HEK293 (cell line): ENCODE measurements at regions not wholly inside any gene's neighbourhood (a gene's known extent, or its start where the extent isn't known, plus 50 kb on each side); places are given as distances from the start of the nearest gene placed in this dataset.

Experiments
- CTCF ChIA-PET: fragments of 350-600 bp; formaldehyde crosslinking; extraction: SDS; loops from one replicate; lab custom pipeline; 2021; ENCODE audit warnings: antibody characterized with exemption; lab: Yijun Ruan, JAX
- POLR2A ChIA-PET: fragments of 300-600 bp; formaldehyde crosslinking; extraction: SDS; loops from one replicate; lab custom pipeline; 2020; ENCODE audit warnings: antibody characterized with exemption, inconsistent platforms; lab: Yijun Ruan, JAX
- H3K27ac ChIP-seq: fragments of 200-500 bp; sonication (Bioruptor generic); 2 replicates; pipeline ENCODE4 v1.5.1; 2014; ENCODE audit warnings: low read depth, low read length, control low read depth, inconsistent platforms; ENCODE audit errors: extremely low read depth
- H3K36me3 ChIP-seq, 2 experiments: fragments of 200-500 bp in 1 of 2; sonication (Bioruptor generic) in 1 of 2; 1 replicate in 1 of 2; 2 replicates in 1 of 2; pipeline ENCODE4 v1.5.1; 2014 to 2017; ENCODE audit warnings: inconsistent platforms in 2 of 2, low read length in 2 of 2; ENCODE audit not compliant: control insufficient read depth in 2 of 2, insufficient read depth in 1 of 2
- H3K4me1 ChIP-seq: fragments of 200-500 bp; sonication (Bioruptor generic); 2 replicates; pipeline ENCODE4 v1.5.1; 2014; ENCODE audit warnings: mild to moderate bottlenecking, low read length, inconsistent platforms; ENCODE audit not compliant: control insufficient read depth, insufficient read depth
- H3K4me3 ChIP-seq: 2 replicates; pipeline ENCODE4 v1.5.1; 2011; ENCODE audit warnings: low read depth, mild to moderate bottlenecking, control low read depth, low read length, moderate library complexity
- H3K9me3 ChIP-seq: fragments of 200-500 bp; sonication (Bioruptor generic); 2 replicates; pipeline ENCODE4 v1.5.1; 2014; ENCODE audit warnings: low read depth, low read length, inconsistent platforms; ENCODE audit not compliant: control insufficient read depth, insufficient read depth
- GLI4 ChIP-seq: fragments of 450-650 bp; formaldehyde crosslinking; IDR thresholded peaks from 2 replicates; pipeline ENCODE4 v1.5.1; 2016; ENCODE audit warnings: missing biosample characterization, missing genetic modification characterization
- HOXD13 ChIP-seq: sonication (generic); formaldehyde crosslinking; IDR thresholded peaks from 2 replicates; pipeline ENCODE4 v1.8.0; 2022; ENCODE audit warnings: missing genetic modification reagents, borderline replicate concordance
- MEIS1 ChIP-seq: sonication (generic); formaldehyde crosslinking; IDR thresholded peaks from 2 replicates; pipeline ENCODE4 v1.8.1; 2022; ENCODE audit warnings: missing genetic modification reagents, mild to moderate bottlenecking, borderline replicate concordance
- OVOL3 ChIP-seq: fragments of 450-650 bp; formaldehyde crosslinking; IDR thresholded peaks from 2 replicates; pipeline ENCODE4 v1.5.1; 2016; ENCODE audit warnings: missing biosample characterization, missing genetic modification characterization
- SCRT1 ChIP-seq: fragments of 450-650 bp; formaldehyde crosslinking; IDR thresholded peaks from 2 replicates; pipeline ENCODE4 v1.5.1; 2016; ENCODE audit warnings: missing biosample characterization, missing genetic modification characterization, borderline replicate concordance
- TCF7L2 ChIP-seq: IDR thresholded peaks from 2 replicates; pipeline ENCODE4 v1.6.1; 2011; ENCODE audit warnings: low read depth, mild to moderate bottlenecking, inconsistent platforms, low read length, moderate library complexity, borderline replicate concordance
- ZBTB48 ChIP-seq: fragments of 450-650 bp; formaldehyde crosslinking; IDR thresholded peaks from 2 replicates; pipeline ENCODE4 v1.5.1; 2016; ENCODE audit warnings: missing biosample characterization, missing genetic modification characterization
- ZFHX2 ChIP-seq: fragments of 450-650 bp; formaldehyde crosslinking; conservative IDR thresholded peaks from 2 replicates; pipeline ENCODE4 v1.5.1; 2016; ENCODE audit warnings: missing biosample characterization, missing genetic modification characterization
- ZNF10 ChIP-seq: fragments of 450-650 bp; formaldehyde crosslinking; IDR thresholded peaks from 2 replicates; pipeline ENCODE4 v1.5.1; 2017; ENCODE audit warnings: missing biosample characterization, missing genetic modification characterization
- ZNF184 ChIP-seq: fragments of 450-650 bp; IDR thresholded peaks from 2 replicates; pipeline ENCODE4 v1.5.1; 2018; ENCODE audit warnings: missing biosample characterization, mild to moderate bottlenecking, missing genetic modification characterization
- ZNF239 ChIP-seq: fragments of 450-650 bp; formaldehyde crosslinking; IDR thresholded peaks from 2 replicates; pipeline ENCODE4 v1.5.1; 2016; ENCODE audit warnings: missing biosample characterization, missing genetic modification characterization
- ZNF335 ChIP-seq: fragments of 450-650 bp; formaldehyde crosslinking; conservative IDR thresholded peaks from 2 replicates; pipeline ENCODE4 v1.5.1; 2016; ENCODE audit warnings: missing biosample characterization, missing genetic modification characterization
- ZNF473 ChIP-seq: fragments of 450-650 bp; formaldehyde crosslinking; IDR thresholded peaks from 2 replicates; pipeline ENCODE4 v1.5.1; 2017; ENCODE audit warnings: missing biosample characterization, missing genetic modification characterization
- ZNF529 ChIP-seq: fragments of 450-650 bp; formaldehyde crosslinking; IDR thresholded peaks from 2 replicates; pipeline ENCODE4 v1.5.1; 2017; ENCODE audit warnings: missing genetic modification characterization, missing biosample characterization; ENCODE audit not compliant: insufficient replicate concordance
- ZNF600 ChIP-seq: fragments of 450-650 bp; formaldehyde crosslinking; IDR thresholded peaks from 2 replicates; pipeline ENCODE4 v1.5.1; 2016; ENCODE audit warnings: missing biosample characterization, missing genetic modification characterization
- ZNF610 ChIP-seq: fragments of 450-650 bp; formaldehyde crosslinking; IDR thresholded peaks from 2 replicates; pipeline ENCODE4 v1.5.1; 2016; ENCODE audit warnings: missing biosample characterization, missing genetic modification characterization, borderline replicate concordance
- ZXDB ChIP-seq: fragments of 450-650 bp; formaldehyde crosslinking; IDR thresholded peaks from 2 replicates; pipeline ENCODE4 v1.5.1; 2016; ENCODE audit warnings: missing biosample characterization, missing genetic modification characterization
- TF ChIP-seq, protein P1 (sequence below): fragments of 450-650 bp; formaldehyde crosslinking; IDR thresholded peaks from 2 replicates; pipeline ENCODE4 v1.5.1; 2016; ENCODE audit warnings: missing biosample characterization, missing genetic modification characterization
- TF ChIP-seq, protein P2 (sequence below): fragments of 450-650 bp; formaldehyde crosslinking; IDR thresholded peaks from 2 replicates; pipeline ENCODE4 v1.5.1; 2017; ENCODE audit warnings: missing biosample characterization, missing genetic modification characterization
- TF ChIP-seq, protein P3 (sequence below): fragments of 450-650 bp; formaldehyde crosslinking; IDR thresholded peaks from 2 replicates; pipeline ENCODE4 v1.5.1; 2016; ENCODE audit warnings: missing biosample characterization, missing genetic modification characterization, low read depth
- TF ChIP-seq, protein P4 (sequence below): IDR thresholded peaks from 2 replicates; pipeline ENCODE4 v1.6.1; 2011; ENCODE audit warnings: mild to moderate bottlenecking, low read depth, low read length, borderline replicate concordance
- TF ChIP-seq, protein P5 (sequence below): fragments of 450-650 bp; formaldehyde crosslinking; IDR thresholded peaks from 2 replicates; pipeline ENCODE4 v1.5.1; 2016; ENCODE audit warnings: missing biosample characterization, missing genetic modification characterization, borderline replicate concordance
- TF ChIP-seq, protein P6 (sequence below): fragments of 450-650 bp; formaldehyde crosslinking; IDR thresholded peaks from 2 replicates; pipeline ENCODE4 v1.5.1; 2016; ENCODE audit warnings: missing biosample characterization, missing genetic modification characterization

DNA sequence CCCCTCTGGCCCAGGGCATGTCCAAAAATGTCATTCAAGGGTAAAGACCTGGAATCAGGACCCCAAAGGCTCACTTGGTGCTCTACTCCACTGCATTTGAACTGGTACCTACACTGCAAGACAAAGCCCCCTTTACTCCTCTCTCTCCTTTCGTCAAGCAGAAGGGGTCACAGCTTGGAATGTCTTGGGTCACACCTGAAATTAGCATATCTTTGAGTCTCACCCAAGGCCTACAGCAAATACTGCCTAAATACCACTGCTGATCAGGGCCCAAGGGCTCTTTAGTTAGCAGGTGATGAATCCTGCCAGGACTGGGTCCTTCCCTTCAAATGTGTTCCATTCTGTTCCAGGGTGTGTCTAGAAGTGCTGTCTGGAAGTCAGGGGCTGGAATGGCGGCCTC, 320.6 kb downstream of the SV2B start (continued):
- TF ChIP-seq, protein P1, sequence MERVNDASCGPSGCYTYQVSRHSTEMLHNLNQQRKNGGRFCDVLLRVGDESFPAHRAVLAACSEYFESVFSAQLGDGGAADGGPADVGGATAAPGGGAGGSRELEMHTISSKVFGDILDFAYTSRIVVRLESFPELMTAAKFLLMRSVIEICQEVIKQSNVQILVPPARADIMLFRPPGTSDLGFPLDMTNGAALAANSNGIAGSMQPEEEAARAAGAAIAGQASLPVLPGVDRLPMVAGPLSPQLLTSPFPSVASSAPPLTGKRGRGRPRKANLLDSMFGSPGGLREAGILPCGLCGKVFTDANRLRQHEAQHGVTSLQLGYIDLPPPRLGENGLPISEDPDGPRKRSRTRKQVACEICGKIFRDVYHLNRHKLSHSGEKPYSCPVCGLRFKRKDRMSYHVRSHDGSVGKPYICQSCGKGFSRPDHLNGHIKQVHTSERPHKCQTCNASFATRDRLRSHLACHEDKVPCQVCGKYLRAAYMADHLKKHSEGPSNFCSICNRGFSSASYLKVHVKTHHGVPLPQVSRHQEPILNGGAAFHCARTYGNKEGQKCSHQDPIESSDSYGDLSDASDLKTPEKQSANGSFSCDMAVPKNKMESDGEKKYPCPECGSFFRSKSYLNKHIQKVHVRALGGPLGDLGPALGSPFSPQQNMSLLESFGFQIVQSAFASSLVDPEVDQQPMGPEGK (tag by site-specific recombination): no peak
- TF ChIP-seq ZNF335 (tag by site-specific recombination) (no peak), SCRT1 (tag by site-specific recombination) (no peak), ZNF529 (tag by site-specific recombination) (no peak), ZNF239 (tag by site-specific recombination) (no peak)

DNA sequence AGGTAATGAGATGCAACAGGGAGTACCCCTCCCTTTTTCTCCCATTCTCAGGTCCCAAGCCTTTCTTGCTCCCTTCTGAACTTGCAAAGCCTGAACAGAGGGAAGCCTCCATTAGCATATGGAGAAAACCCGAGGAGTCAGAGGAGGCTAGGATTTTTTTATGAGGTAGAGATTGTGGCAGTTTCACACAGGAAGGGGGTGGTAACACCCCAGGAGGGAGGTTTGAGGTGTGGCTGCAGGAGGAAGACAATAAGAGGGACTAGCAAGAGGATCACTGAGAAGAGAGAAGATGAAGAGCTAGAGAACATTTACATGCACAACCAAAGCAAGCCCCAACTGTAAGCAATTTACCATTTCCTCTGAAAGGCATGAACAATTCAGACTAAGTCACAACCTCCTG, 322.7 kb downstream of the SV2B start:
- H3K9me3 ChIP-seq: no peaks in the 10 kb centered on the region
- CTCF ChIA-PET: no interaction called here

More for the DNA sequence above, 322.7 kb downstream of the SV2B start:
- TF ChIP-seq MEIS1 (CRISPR knock-in tag): no peak
- no peak for TF ChIP-seq ZXDB
- TF ChIP-seq ZNF10: no peak
- TF ChIP-seq, protein P2, sequence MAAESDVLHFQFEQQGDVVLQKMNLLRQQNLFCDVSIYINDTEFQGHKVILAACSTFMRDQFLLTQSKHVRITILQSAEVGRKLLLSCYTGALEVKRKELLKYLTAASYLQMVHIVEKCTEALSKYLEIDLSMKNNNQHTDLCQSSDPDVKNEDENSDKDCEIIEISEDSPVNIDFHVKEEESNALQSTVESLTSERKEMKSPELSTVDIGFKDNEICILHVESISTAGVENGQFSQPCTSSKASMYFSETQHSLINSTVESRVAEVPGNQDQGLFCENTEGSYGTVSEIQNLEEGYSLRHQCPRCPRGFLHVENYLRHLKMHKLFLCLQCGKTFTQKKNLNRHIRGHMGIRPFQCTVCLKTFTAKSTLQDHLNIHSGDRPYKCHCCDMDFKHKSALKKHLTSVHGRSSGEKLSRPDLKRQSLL (tag by site-specific recombination): no peak
- no peak for TF ChIP-seq ZNF239 (tag by site-specific recombination)
- TF ChIP-seq, protein P3, sequence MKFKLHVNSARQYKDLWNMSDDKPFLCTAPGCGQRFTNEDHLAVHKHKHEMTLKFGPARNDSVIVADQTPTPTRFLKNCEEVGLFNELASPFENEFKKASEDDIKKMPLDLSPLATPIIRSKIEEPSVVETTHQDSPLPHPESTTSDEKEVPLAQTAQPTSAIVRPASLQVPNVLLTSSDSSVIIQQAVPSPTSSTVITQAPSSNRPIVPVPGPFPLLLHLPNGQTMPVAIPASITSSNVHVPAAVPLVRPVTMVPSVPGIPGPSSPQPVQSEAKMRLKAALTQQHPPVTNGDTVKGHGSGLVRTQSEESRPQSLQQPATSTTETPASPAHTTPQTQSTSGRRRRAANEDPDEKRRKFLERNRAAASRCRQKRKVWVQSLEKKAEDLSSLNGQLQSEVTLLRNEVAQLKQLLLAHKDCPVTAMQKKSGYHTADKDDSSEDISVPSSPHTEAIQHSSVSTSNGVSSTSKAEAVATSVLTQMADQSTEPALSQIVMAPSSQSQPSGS (tag by site-specific recombination): no peak
- TF ChIP-seq ZNF473 (tag by site-specific recombination): no peak
- TF ChIP-seq ZNF600 (tag by site-specific recombination): no peak
- TF ChIP-seq, protein P4, sequence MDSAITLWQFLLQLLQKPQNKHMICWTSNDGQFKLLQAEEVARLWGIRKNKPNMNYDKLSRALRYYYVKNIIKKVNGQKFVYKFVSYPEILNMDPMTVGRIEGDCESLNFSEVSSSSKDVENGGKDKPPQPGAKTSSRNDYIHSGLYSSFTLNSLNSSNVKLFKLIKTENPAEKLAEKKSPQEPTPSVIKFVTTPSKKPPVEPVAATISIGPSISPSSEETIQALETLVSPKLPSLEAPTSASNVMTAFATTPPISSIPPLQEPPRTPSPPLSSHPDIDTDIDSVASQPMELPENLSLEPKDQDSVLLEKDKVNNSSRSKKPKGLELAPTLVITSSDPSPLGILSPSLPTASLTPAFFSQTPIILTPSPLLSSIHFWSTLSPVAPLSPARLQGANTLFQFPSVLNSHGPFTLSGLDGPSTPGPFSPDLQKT: no peak
- TF ChIP-seq, protein P5, sequence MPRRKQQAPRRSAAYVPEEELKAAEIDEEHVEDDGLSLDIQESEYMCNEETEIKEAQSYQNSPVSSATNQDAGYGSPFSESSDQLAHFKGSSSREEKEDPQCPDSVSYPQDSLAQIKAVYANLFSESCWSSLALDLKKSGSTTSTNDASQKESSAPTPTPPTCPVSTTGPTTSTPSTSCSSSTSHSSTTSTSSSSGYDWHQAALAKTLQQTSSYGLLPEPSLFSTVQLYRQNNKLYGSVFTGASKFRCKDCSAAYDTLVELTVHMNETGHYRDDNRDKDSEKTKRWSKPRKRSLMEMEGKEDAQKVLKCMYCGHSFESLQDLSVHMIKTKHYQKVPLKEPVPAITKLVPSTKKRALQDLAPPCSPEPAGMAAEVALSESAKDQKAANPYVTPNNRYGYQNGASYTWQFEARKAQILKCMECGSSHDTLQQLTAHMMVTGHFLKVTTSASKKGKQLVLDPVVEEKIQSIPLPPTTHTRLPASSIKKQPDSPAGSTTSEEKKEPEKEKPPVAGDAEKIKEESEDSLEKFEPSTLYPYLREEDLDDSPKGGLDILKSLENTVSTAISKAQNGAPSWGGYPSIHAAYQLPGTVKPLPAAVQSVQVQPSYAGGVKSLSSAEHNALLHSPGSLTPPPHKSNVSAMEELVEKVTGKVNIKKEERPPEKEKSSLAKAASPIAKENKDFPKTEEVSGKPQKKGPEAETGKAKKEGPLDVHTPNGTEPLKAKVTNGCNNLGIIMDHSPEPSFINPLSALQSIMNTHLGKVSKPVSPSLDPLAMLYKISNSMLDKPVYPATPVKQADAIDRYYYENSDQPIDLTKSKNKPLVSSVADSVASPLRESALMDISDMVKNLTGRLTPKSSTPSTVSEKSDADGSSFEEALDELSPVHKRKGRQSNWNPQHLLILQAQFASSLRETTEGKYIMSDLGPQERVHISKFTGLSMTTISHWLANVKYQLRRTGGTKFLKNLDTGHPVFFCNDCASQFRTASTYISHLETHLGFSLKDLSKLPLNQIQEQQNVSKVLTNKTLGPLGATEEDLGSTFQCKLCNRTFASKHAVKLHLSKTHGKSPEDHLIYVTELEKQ: no peak
- TF ChIP-seq TCF7L2: no peak
- no peak for TF ChIP-seq ZNF184 (tag by site-specific recombination)
- no peak for TF ChIP-seq HOXD13 (CRISPR knock-in tag)
- no peak for TF ChIP-seq ZFHX2
- TF ChIP-seq, protein P6, sequence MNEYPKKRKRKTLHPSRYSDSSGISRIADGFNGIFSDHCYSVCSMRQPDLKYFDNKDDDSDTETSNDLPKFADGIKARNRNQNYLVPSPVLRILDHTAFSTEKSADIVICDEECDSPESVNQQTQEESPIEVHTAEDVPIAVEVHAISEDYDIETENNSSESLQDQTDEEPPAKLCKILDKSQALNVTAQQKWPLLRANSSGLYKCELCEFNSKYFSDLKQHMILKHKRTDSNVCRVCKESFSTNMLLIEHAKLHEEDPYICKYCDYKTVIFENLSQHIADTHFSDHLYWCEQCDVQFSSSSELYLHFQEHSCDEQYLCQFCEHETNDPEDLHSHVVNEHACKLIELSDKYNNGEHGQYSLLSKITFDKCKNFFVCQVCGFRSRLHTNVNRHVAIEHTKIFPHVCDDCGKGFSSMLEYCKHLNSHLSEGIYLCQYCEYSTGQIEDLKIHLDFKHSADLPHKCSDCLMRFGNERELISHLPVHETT (tag by site-specific recombination): no peak
- TF ChIP-seq ZNF529 (tag by site-specific recombination): no peak
- TF ChIP-seq ZBTB48 (tag by site-specific recombination): no peak
- no peak for TF ChIP-seq ZNF610
- TF ChIP-seq GLI4 (tag by site-specific recombination): no peak
- no peak for TF ChIP-seq OVOL3 (tag by site-specific recombination)
- Histone ChIP-seq H3K4me3 (no peak overlapping the region), H3K4me1 (no peaks in the 10 kb centered on the region), H3K27ac (no peak overlapping the region), H3K36me3 (no peaks in the 10 kb centered on the region)
- POLR2A ChIA-PET: no interaction called here
